ENCODE measurements at regions not wholly inside any gene's neighbourhood (a gene's known extent, or its start where the extent isn't known, plus 50 kb on each side); places are given as distances from the start of the nearest gene placed in this dataset.
"Not testable (repeated sequence)": the region's sequence is repeated elsewhere in the genome, so short reads cannot be mapped to it uniquely, and the experiment has no call there.

GRCh38 chr2:89766141-89766990 lies 1074.9 kb downstream of the RPIA start:
- TF ChIP-seq CTCF, POLR2A, POLR2AphosphoS5 (IDR thresholded peaks at IDR 0.05): not testable (repeated sequence)

All from gastroesophageal sphincter (tissue), 3 donors.